ENCODE measurements at regions not wholly inside any gene's neighbourhood (a gene's known extent, or its start where the extent isn't known, plus 50 kb on each side); places are given as distances from the start of the nearest gene placed in this dataset.

GRCh38 chr5:101482931-101483330 lies 579.8 kb upstream of the ST8SIA4 start:
- DNase-seq (ENCODE audit: low spot score): no peak
- Histone ChIP-seq H3K27me3 (ENCODE audit: control insufficient read depth in 4 of 4, insufficient read depth in 4 of 4, low read length in 3 of 4) (no peaks in the 10 kb centered on the region), H3K9me3 (ENCODE audit: control insufficient read depth in 4 of 4, low read length in 3 of 4) (no peaks in the 10 kb centered on the region), H3K36me3 (ENCODE audit: control insufficient read depth in 4 of 4, insufficient read depth in 3 of 4, low read depth in 1 of 4, low read length in 3 of 4) (no peaks in the 10 kb centered on the region), H3K27ac (ENCODE audit: low read depth in 1 of 2, low read length in 2 of 2) (no peak overlapping the region), H3K4me3 (ENCODE audit: low read depth in 1 of 3, low read length in 3 of 3) (no peak overlapping the region), H3K4me1 (ENCODE audit: control insufficient read depth in 4 of 4, insufficient read depth in 4 of 4, low read length in 3 of 4) (no peaks in the 10 kb centered on the region), H3K9ac (ENCODE audit: low read depth in 1 of 2, low read length in 2 of 2) (no peak overlapping the region)
- TF ChIP-seq JUND (IDR thresholded peaks at IDR 0.05): no peak
- TF ChIP-seq RXRA (IDR thresholded peaks at IDR 0.05): no peak
- no peak for TF ChIP-seq TAF1 (conservative IDR thresholded peaks at IDR 0.05)
- TF ChIP-seq CTCF (IDR thresholded peaks at IDR 0.05; ENCODE audit: low read depth, low read length, missing input control): no peak
- TF ChIP-seq NR2F2 (IDR thresholded peaks at IDR 0.05): no peak
- no peak for TF ChIP-seq FOXA1 (IDR thresholded peaks at IDR 0.05)
- TF ChIP-seq, protein P1, sequence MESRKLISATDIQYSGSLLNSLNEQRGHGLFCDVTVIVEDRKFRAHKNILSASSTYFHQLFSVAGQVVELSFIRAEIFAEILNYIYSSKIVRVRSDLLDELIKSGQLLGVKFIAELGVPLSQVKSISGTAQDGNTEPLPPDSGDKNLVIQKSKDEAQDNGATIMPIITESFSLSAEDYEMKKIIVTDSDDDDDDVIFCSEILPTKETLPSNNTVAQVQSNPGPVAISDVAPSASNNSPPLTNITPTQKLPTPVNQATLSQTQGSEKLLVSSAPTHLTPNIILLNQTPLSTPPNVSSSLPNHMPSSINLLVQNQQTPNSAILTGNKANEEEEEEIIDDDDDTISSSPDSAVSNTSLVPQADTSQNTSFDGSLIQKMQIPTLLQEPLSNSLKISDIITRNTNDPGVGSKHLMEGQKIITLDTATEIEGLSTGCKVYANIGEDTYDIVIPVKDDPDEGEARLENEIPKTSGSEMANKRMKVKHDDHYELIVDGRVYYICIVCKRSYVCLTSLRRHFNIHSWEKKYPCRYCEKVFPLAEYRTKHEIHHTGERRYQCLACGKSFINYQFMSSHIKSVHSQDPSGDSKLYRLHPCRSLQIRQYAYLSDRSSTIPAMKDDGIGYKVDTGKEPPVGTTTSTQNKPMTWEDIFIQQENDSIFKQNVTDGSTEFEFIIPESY (IDR thresholded peaks at IDR 0.05): no peak
- no peak for TF ChIP-seq YY1 (IDR thresholded peaks at IDR 0.05)
- no peak for TF ChIP-seq FOXA2 (IDR thresholded peaks at IDR 0.05)
- TF ChIP-seq EGR1 (IDR thresholded peaks at IDR 0.05; ENCODE audit: low read depth in 2 of 2): no peak
- TF ChIP-seq MAX (IDR thresholded peaks at IDR 0.05): no peak
- no peak for TF ChIP-seq SP1 (IDR thresholded peaks at IDR 0.05)
- TF ChIP-seq RAD21 (IDR thresholded peaks at IDR 0.05): no peak
- WGBS: 67% methylated on average over 3 of the region's 3 CpGs

- Histone ChIP-seq H3K36me3 (ENCODE audit: control insufficient read depth in 4 of 4, insufficient read depth in 3 of 4, low read depth in 1 of 4, low read length in 3 of 4) (no peaks in the 10 kb centered on the region), H3K27ac (ENCODE audit: low read depth in 1 of 2, low read length in 2 of 2) (no peak overlapping the region), H3K9ac (ENCODE audit: low read depth in 1 of 2, low read length in 2 of 2) (no peak overlapping the region), H3K27me3 (ENCODE audit: control insufficient read depth in 4 of 4, insufficient read depth in 4 of 4, low read length in 3 of 4) (no peaks in the 10 kb centered on the region), H3K9me3 (ENCODE audit: control insufficient read depth in 4 of 4, low read length in 3 of 4) (no peaks in the 10 kb centered on the region), H3K4me1 (ENCODE audit: control insufficient read depth in 4 of 4, insufficient read depth in 4 of 4, low read length in 3 of 4) (no peaks in the 10 kb centered on the region), H3K4me3 (ENCODE audit: low read depth in 1 of 3, low read length in 3 of 3) (no peak overlapping the region)
- no peak for DNase-seq (ENCODE audit: low spot score)
- TF ChIP-seq RAD21 (IDR thresholded peaks at IDR 0.05) (no peak), CTCF (IDR thresholded peaks at IDR 0.05; ENCODE audit: low read depth, low read length, missing input control) (no peak), SP1 (IDR thresholded peaks at IDR 0.05) (no peak), HNF4G (IDR thresholded peaks at IDR 0.05) (no peak), NR2F2 (IDR thresholded peaks at IDR 0.05) (no peak), JUND (IDR thresholded peaks at IDR 0.05) (no peak), HNF4A (conservative IDR thresholded peaks at IDR 0.05) (no peak), MAX (IDR thresholded peaks at IDR 0.05) (no peak), RXRA (IDR thresholded peaks at IDR 0.05) (no peak), ATF3 (IDR thresholded peaks at IDR 0.05) (no peak), YY1 (IDR thresholded peaks at IDR 0.05) (no peak), FOXA1 (IDR thresholded peaks at IDR 0.05) (no peak), FOXA2 (IDR thresholded peaks at IDR 0.05) (no peak), EGR1 (IDR thresholded peaks at IDR 0.05; ENCODE audit: low read depth in 2 of 2) (no peak), GABPA (IDR thresholded peaks at IDR 0.05 in 1 of 2, conservative IDR thresholded peaks at IDR 0.05 in 1 of 2) (no peak)
- TF ChIP-seq, protein P1 (IDR thresholded peaks at IDR 0.05): no peak
- TF ChIP-seq, protein P2, sequence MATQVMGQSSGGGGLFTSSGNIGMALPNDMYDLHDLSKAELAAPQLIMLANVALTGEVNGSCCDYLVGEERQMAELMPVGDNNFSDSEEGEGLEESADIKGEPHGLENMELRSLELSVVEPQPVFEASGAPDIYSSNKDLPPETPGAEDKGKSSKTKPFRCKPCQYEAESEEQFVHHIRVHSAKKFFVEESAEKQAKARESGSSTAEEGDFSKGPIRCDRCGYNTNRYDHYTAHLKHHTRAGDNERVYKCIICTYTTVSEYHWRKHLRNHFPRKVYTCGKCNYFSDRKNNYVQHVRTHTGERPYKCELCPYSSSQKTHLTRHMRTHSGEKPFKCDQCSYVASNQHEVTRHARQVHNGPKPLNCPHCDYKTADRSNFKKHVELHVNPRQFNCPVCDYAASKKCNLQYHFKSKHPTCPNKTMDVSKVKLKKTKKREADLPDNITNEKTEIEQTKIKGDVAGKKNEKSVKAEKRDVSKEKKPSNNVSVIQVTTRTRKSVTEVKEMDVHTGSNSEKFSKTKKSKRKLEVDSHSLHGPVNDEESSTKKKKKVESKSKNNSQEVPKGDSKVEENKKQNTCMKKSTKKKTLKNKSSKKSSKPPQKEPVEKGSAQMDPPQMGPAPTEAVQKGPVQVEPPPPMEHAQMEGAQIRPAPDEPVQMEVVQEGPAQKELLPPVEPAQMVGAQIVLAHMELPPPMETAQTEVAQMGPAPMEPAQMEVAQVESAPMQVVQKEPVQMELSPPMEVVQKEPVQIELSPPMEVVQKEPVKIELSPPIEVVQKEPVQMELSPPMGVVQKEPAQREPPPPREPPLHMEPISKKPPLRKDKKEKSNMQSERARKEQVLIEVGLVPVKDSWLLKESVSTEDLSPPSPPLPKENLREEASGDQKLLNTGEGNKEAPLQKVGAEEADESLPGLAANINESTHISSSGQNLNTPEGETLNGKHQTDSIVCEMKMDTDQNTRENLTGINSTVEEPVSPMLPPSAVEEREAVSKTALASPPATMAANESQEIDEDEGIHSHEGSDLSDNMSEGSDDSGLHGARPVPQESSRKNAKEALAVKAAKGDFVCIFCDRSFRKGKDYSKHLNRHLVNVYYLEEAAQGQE (IDR thresholded peaks at IDR 0.05): no peak
- WGBS: 85% methylated on average over 1 of the region's 1 CpG
Measured at GRCh38 chr5:101473483-101473882, 570.4 kb upstream of the ST8SIA4 start.

Measured in liver (tissue), 8 donors.